ENCODE measurements at regions not wholly inside any gene's neighbourhood (a gene's known extent, or its start where the extent isn't known, plus 50 kb on each side); places are given as distances from the start of the nearest gene placed in this dataset.
"Not testable (repeated sequence)": the region's sequence is repeated elsewhere in the genome, so short reads cannot be mapped to it uniquely, and the experiment has no call there.

- peak; percentile 55 for DNase-seq
Measured at GRCh38 chr13:44125943-44126469, 246.3 kb downstream of the LACC1 start.

- DNase-seq: no peak
Measured at GRCh38 chr13:44128552-44129001, 245.0 kb upstream of the SERP2 start.

DNA sequence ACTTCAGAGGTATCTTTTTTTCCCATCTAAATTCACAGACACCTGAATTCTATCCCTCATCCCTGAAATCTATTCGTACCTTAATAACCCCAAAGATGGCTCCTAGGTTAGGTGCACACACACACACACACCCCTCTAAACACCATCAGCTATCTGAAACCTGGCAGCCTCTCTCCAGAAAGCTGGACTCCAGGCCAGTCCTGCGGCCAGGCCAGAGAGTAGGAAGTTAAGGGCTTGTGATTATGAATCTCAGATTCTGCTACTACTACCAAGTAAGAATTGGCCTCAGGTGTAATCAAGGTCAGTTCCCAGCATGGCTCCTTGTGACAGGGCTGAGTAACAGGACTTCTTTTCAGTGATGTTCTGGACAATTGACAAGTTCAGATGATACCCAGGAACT lies 244.2 kb upstream of the SERP2 start:
- no peak for DNase-seq

- DNase-seq: no peak
Measured at GRCh38 chr13:44131069-44131614, 242.5 kb upstream of the SERP2 start.

DNA sequence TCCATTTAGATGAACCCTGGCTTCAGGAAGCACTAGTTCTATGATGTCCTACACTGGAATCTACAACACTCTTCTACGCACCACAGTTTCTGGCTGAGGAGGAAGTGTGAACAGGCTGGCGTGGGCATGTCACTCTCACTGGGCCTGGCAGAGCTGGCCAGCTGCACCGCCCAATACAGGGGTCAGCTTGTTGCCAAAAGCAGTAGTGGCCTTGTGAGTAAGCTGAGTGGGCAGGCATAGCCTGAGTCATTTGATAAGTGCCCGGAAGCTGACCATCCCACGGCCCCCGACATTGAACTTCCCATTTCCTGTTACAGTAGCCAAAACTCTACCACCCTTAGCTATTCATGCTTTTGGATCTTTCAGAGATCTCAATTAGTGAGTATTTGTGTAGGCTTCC lies 240.9 kb upstream of the SERP2 start:
- DNase-seq: no peak

DNA sequence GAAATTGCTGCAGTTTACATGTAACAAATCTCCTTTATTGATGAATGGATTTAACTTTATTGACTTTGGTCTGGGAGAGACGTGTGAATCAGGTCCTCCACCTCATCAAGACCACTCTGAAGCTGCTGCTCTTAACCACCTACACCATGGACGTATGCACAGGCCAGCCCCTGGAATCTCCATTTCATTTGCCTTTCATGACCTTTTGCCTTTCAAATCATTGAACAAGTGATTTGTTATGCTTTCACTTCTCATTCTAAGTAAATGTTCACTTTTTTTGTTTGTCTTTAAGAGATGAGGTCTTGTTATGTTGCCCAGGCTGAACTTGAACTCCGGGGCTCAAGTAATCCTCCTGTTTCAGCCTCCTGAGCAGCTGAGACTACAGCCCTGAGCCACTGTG lies 240.0 kb upstream of the SERP2 start:
- no peak for DNase-seq

DNA sequence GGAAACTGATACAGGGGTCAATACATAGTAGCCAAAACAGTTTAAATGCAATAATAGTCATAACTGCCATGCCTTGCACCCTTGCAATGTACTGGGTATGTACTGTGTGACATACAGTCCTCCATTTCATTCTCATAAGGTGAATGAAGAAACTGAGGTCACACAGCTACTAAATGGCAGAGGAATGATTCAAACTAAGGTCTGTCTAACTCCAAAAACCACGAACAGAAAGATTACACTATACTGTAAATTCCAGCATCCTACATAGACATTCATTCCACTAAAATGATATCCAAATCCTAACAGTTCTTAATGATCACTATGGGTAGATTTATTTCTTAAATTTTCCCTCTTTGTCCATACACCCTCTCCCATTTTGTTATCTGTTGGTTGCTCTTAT lies 238.1 kb upstream of the SERP2 start:
- DNase-seq: no peak

DNA sequence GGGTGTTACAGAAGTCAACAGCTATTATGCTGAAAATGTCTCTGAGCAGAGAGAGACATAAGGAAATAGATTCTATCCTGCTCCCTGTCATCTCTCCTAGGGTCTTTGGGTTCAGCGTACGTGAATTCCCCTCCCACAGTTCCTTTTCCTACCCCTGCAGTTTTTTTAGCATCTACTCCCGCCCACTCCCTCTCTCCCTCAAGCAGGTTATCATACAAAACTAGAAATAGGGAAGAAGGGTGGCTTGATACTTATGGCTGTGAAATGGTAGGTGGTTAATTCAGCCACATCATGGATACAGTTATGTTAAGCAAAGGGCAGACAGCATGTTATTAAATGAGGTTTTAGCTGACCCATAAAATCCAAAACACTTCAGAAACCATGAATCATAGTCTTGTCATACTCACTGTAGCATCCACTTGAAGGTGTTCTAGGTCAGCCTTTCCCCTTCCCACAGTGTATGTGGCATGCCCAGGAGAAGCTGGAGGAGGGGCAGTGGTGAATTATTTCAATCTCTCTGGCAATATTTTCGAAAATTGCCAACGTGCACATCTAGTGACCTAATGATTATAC lies 236.8 kb upstream of the SERP2 start:
- no peak for DNase-seq

- no peak for DNase-seq
Measured at GRCh38 chr13:44137466-44137865, 236.2 kb upstream of the SERP2 start.

- DNase-seq: no peak
Measured at GRCh38 chr13:44140146-44140545, 233.5 kb upstream of the SERP2 start.

DNA sequence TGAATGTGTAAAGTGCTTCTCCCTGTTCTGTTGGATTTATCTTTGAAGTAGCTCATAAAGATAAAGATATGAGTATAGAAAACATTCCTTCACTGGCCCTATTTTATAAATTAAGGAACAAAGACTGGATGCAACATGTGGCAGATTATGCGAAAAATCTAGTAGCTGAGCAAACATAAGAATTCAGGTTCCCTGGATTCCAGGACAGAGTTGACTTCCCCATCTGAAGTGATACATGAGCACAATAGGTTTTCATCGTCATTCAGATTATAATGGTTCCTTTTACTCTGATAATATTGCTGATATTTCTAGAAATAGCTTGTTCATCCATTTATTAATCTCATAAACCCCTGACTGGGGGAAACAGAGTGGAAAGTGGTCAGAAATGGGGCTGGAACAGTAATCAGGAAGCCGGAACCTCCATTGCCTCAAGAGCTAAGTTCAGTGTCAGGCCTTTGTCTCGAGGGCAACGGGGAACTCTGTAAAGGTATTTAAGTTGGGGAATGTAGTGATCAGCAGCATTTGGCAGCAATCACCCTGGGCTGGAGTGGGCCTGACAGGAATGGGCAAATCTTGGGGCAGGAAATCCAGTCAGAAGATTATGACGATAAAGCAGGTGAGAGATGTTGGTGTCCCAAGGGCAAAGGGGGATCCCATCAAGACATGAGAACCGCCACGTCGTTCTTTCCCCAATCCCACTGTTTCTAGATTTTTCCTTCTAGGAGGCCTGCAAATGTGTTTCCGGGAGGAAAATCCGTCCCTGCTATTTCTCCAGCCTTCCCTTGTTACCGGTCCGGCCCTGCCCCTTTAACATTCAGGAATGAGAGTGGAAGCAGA lies 232.5 kb upstream of the SERP2 start:
- no peak for DNase-seq

GRCh38 chr13:44141725-44142539 lies 231.7 kb upstream of the SERP2 start:
- peak; percentile 79 for DNase-seq

GRCh38 chr13:44142540-44142867 lies 231.1 kb upstream of the SERP2 start:
- DNase-seq: no peak

- no peak for DNase-seq
Measured at GRCh38 chr13:44142941-44143665, 230.5 kb upstream of the SERP2 start.

- DNase-seq: no peak
Measured at GRCh38 chr13:44146138-44146537, 227.5 kb upstream of the SERP2 start.

DNA sequence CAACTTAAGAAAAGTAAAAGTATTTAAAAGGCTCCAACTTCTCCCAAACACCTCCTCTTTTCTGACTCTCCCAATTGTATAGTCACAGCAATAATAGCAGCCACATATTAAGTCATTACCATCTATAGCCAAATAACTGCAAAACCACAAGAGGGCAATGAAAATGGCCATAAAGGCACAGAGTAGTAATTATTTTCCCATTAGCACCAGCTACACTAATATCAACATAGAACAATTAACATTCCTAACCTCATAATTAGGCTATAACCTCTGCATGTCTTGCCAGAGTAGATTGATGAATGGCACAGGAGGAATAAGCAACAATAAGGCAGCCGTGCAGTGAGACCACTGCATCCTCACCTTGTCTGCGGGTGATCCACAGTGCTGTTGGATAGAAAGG lies 226.4 kb upstream of the SERP2 start:
- no peak for DNase-seq

GRCh38 chr13:44147648-44148047 lies 226.0 kb upstream of the SERP2 start:
- DNase-seq: no peak

- DNase-seq: no peak
Measured at GRCh38 chr13:44148159-44148914, 225.3 kb upstream of the SERP2 start.

- DNase-seq: not testable (repeated sequence)
Measured at GRCh38 chr13:44149231-44149630, 224.4 kb upstream of the SERP2 start.

- no peak for DNase-seq
Measured at GRCh38 chr13:44149821-44150220, 223.8 kb upstream of the SERP2 start.

DNA sequence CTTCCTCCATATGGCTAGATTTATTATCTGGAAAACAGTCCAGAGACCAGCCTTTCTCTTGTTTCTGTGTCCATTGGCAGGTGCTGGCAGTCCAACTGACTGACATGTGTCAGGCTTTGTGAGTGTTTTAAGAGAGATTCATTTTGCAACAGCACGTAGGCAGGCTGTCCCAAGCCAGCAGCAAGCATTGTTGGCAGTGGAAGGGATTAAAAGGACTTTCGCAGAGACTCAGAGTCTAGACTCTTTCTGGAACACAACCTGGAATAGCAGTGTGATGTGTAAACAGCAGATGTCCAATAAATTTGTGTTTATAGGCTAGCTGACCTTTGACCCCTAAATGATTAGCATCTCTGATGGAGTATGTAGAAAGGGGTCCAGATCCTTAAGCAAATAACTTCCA lies 222.2 kb upstream of the SERP2 start:
- DNase-seq: no peak
